Activated CD4-positive, alpha-beta T cell treated with anti-CD3 and anti-CD28 coated beads, Interleukin-2, amount 50 U/mL, for 16 hours (primary cell): ENCODE measurements at regions not wholly inside any gene's neighbourhood (a gene's known extent, or its start where the extent isn't known, plus 50 kb on each side); places are given as distances from the start of the nearest gene placed in this dataset.

Experiments
- DNase-seq: peaks from one replicate; pipeline ENCODE4 v3.0.0-alpha.2; 2020

DNA sequence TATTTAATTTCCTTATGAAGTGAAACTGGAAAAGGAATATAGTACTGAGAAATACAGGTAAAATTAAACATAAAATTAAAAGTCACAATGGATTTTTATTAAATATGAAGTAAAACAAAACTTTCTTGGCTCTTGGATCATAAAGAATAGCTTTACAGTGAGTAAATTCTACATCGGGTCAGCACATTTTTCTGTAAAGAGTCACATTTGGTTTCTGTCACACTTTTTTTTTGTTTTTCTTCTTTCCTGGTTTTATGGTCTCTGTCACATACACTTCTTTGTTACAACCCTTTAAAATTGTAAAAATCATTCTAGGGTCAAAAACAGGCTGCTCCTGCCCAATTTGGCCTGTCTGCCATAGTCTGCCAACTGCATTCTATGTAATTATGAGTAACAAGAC lies 254.4 kb upstream of the POU3F2 start:
- DNase-seq = no peak

GRCh38 chr6:98581705-98582104 lies 252.7 kb upstream of the POU3F2 start:
- DNase-seq = no peak

DNA sequence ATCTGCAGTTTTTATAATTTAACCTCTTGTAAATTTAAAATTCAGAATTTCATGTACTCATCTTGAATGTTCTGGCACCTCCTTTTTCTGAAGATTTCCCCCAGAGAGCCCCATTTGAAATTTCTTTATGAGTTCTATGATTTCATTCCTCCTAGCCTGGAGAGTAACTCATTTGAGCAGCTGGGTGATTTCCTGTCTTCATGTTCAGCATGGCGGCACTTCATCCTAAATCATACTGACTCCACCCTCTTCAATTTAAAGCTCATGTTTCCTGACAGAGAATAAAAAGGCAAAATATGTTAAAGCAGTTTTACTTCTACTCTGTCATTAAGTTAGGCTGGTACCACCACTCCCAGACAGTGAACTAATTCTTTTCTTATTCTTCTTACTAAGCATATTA lies 250.9 kb upstream of the POU3F2 start:
- DNase-seq = no peak

- DNase-seq = no peak
Measured at GRCh38 chr6:98586163-98586562, 248.2 kb upstream of the POU3F2 start.

DNA sequence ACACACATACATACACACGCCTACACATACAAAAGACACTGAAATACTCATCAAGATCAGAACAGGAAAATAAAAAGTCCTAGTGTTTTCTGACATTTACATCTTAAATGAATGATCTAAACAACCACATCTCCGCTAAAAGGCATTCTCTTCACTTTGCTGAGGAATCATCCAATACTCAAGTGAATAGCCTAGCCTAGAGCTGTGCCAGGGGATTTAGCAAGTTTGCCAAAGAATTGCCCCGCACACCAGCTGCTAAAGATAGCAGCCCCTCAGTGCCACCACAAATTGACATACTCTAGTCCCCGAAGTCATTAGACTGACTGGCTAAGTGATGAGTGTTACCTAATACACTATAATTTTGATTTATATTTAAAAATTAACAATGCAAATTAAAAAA lies 246.8 kb upstream of the POU3F2 start:
- DNase-seq = no peak

DNA sequence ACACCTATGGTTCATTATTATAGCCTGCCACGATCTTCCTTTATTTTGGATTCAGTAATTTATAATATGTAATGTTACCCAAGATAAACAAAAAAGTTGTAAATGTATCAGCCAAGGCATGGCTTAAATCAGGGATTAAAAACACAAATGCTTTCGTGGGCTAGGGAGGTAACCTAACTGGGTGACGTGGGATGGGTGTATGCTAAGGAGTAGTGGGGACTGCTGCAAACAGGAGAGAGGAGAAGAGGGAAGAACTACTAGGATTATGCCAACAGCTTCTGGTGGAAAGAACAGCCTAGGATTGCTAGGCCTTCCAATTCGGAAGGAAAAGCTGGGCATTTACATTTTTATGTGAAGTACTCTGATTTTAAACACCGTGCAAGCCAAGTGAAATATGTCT lies 244.8 kb upstream of the POU3F2 start:
- DNase-seq = no peak

DNA sequence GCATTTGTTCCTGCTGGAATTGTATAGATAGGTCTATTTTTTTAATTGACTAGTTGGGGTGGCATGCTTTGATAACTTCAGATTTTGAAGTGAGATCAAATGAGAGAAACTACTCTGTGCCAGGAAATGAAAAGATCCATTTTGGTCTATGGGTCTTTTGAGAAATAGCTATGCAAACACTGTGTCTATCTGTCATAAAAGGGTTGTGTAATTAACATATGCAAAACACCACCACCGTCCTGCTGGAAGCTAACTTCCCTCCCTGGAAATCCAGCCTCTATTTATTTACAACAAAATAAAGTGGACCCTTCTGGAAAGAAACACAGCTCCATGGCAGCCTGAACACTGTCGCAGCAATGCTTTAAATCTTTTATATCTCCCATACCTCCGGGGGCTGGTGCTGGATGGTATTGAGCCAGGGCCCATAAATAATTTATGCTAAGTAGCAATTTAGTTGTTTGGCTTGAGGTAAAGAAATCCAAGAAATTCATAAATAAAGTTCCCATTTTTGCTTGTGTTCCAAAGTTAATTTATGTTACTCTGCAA lies 244.2 kb upstream of the POU3F2 start:
- DNase-seq = no peak

- DNase-seq = no peak
Measured at GRCh38 chr6:98590997-98591396, 243.4 kb upstream of the POU3F2 start.

- no peak for DNase-seq
Measured at GRCh38 chr6:98593676-98594075, 240.7 kb upstream of the POU3F2 start.

- no peak for DNase-seq
Measured at GRCh38 chr6:98601716-98602115, 232.7 kb upstream of the POU3F2 start.

DNA sequence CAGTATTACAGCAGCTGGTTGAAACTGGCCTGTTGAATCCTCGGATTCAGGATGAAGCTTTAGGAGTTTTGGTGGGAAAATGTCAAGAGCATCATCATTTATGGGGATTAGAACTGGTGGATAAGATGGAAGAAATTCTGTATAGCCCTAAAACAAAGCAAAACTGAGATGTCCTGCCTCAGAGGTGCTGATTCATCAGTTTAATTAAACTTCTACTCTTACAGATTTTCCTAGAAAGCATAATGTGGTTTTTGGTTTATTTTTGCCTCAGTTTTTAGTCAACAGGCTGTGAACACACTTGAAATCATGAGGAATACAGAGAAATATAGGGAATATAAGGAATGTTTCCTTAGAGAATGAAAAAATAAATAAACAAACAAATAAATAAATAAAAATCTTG lies 228.7 kb upstream of the POU3F2 start:
- no peak for DNase-seq

DNA sequence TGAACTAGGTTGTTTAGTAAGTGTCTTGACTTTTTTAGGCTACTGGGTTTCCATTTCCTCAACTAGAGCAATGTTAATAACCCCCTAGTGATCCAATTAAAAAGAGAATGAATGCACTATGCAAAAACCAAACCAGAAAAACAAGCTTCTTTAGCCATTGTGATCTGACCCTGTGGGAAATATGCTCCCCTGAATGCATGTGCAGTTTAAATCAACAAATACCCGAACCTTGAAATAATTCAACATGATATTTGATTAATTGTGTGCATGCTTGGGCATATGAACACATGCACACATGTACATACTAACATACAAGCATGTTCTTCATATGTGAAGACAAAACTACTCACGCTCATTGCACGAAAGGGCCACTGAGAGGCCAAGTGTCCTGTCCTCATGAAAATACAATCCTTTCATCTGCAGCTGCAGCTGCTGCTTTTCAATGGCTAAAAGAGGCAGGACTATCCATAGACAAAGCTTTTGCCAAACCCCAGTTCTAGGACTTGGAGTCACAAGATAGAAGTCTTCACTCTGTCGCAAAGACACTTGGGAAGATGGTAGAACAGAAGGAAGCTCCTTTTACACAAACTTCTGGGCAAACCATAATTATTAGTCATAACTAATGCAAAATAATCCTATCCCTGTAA lies 207.1 kb upstream of the POU3F2 start:
- no peak for DNase-seq

DNA sequence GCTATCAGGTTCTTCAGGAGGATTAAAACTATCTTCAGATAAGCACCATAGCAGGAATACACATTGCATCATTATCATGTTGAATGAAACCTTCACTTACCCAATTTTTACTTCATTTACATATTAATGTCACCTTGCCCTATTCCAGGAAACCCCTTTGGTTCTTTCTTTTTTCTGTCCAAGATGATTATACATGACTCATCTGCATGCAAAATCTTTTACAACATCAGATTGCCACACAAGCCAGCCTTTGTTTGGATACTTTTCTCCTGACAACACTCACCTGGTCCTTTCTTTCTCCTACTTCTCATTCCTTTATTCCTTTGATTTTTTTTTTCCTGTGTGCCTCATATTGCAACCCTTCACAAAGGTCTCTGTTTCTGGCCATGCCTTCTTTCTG lies 200.5 kb upstream of the POU3F2 start:
- no peak for DNase-seq

- no peak for DNase-seq
Measured at GRCh38 chr6:98634569-98634968, 199.8 kb upstream of the POU3F2 start.

DNA sequence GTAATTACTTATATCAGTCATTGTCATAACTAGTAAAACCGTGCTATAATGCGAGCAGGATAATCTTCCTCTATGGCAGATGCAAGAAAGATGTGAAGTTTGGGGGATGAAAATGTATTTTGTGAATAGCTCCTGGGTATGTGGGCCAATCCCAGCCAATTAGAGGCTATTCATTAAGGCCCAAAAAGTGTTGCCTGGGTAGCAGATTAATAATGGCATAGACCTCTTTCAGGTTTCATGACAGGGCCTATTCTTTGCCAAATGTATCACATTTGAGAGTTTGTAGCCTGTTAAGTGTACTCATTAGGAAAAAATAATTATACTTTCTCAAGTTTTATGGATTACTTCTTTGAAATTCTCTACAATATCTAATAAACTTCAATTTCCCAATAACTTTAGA lies 199.2 kb upstream of the POU3F2 start:
- DNase-seq = no peak

- DNase-seq = no peak
Measured at GRCh38 chr6:98636941-98637340, 197.4 kb upstream of the POU3F2 start.

- no peak for DNase-seq
Measured at GRCh38 chr6:98639089-98639635, 195.2 kb upstream of the POU3F2 start.

GRCh38 chr6:98640366-98640765 lies 194.0 kb upstream of the POU3F2 start:
- DNase-seq = no peak

- no peak for DNase-seq
Measured at GRCh38 chr6:98641949-98642719, 192.2 kb upstream of the POU3F2 start.

DNA sequence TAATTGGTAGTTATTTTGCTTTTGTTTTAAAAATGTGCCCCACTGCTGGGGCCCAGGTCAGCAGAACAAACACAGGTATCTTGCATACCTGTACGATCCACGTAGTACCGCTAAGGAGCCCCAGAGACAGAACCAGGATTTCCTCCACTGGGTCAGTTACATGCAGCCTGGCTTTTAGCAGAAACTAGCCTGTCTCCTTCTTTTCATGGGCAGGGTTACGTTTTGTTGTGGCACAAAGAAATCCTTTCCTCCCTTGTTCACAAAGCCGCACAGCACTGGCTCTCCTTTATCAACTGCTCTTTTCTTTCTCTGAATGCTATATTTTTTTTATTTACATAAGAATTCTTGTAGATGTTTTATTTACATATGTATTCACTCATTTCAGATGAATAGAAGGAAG lies 190.3 kb upstream of the POU3F2 start:
- no peak for DNase-seq

- no peak for DNase-seq
Measured at GRCh38 chr6:98648211-98648914, 186.0 kb upstream of the POU3F2 start.

GRCh38 chr6:98650941-98651340 lies 183.4 kb upstream of the POU3F2 start:
- no peak for DNase-seq

GRCh38 chr6:98653179-98653578 lies 181.2 kb upstream of the POU3F2 start:
- DNase-seq = no peak

GRCh38 chr6:98657764-98658163 lies 176.6 kb upstream of the POU3F2 start:
- DNase-seq = peak; percentile 3
